Panc1 (cell line): ENCODE measurements at regions not wholly inside any gene's neighbourhood (a gene's known extent, or its start where the extent isn't known, plus 50 kb on each side); places are given as distances from the start of the nearest gene placed in this dataset.

Experiments used
- ATAC-seq: fragments of 200-7000 bp; cut with Tn5 transposase; 2 replicates; pipeline ENCODE4 v1.9.1; 2020; ENCODE audit warnings: mild to moderate bottlenecking, moderate library complexity
- BruUV-seq: library from RNA; stranded (reverse); fragments of 400-500 nt; replicated peaks from 2 replicates; lab custom pipeline; 2021; lab: Mats Ljungman, UMichigan
- CTCF ChIA-PET: fragments of 300-600 bp; sonication (Branson Sonifier 250); formaldehyde crosslinking; loops from one replicate; lab custom pipeline; 2022; ENCODE audit warnings: antibody characterized with exemption; lab: Charles Lee
- POLR2A ChIA-PET: fragments of 300-600 bp; sonication (Branson Sonifier 250); formaldehyde crosslinking; loops from one replicate; lab custom pipeline; 2022; ENCODE audit warnings: antibody characterized with exemption; lab: Charles Lee
- DNase-seq: peaks from one replicate; pipeline ENCODE4 v3.0.0-alpha.2; 2010; ENCODE audit warnings: low read depth, low spot score
- H3K27ac ChIP-seq: 2 replicates; pipeline ENCODE4 v1.5.1; 2011; ENCODE audit warnings: mild to moderate bottlenecking, low read length, inconsistent platforms
- H3K27me3 ChIP-seq: fragments of 200-500 bp; sonication (Bioruptor generic); 2 replicates; pipeline ENCODE4 v1.6.0; 2014; ENCODE audit warnings: low read length, inconsistent platforms; ENCODE audit not compliant: control insufficient read depth, insufficient read depth
- H3K36me3 ChIP-seq: fragments of 200-500 bp; sonication (Bioruptor generic); 2 replicates; pipeline ENCODE4 v1.5.1; 2014; ENCODE audit warnings: inconsistent platforms, mild to moderate bottlenecking, low read length, moderate library complexity; ENCODE audit not compliant: control insufficient read depth, insufficient read depth
- H3K4me1 ChIP-seq: 2 replicates; pipeline ENCODE4 v1.5.1; 2011; ENCODE audit warnings: inconsistent platforms, mild to moderate bottlenecking, low read length, moderate library complexity; ENCODE audit not compliant: control insufficient read depth, insufficient read depth
- H3K4me3 ChIP-seq, 2 experiments: 2 replicates each; pipeline ENCODE4 v1.5.1; 2011 to 2012; ENCODE audit warnings: low read depth in 2 of 2, low read length in 2 of 2, mild to moderate bottlenecking in 2 of 2, inconsistent platforms in 1 of 2, moderate library complexity in 1 of 2
- H3K9me3 ChIP-seq: fragments of 200-500 bp; sonication (Bioruptor generic); 2 replicates; pipeline ENCODE4 v1.5.1; 2014; ENCODE audit warnings: low read depth, mild to moderate bottlenecking, inconsistent platforms, low read length, moderate library complexity; ENCODE audit not compliant: control insufficient read depth, insufficient read depth
- POLR2AphosphoS5 ChIP-seq: IDR thresholded peaks from 2 replicates; pipeline ENCODE4 v1.6.1; 2012; ENCODE audit warnings: mild to moderate bottlenecking, low read depth, low read length, moderate library complexity
- SIN3A ChIP-seq: IDR thresholded peaks from 2 replicates; pipeline ENCODE4 v1.6.1; 2012; ENCODE audit warnings: low read depth, mild to moderate bottlenecking, low read length, moderate library complexity, borderline replicate concordance; ENCODE audit not compliant: insufficient read depth
- TCF7L2 ChIP-seq: IDR thresholded peaks from 2 replicates; pipeline ENCODE4 v1.6.1; 2011; ENCODE audit warnings: mild to moderate bottlenecking, low read depth, low read length, inconsistent platforms
- in situ Hi-C: cut with HindIII; loops from 2 replicates; pipeline ENCODE4 v1.10.0; 2016; ENCODE audit warnings: low sequenced_read_pairs, low pct_unique_long_range_greater_than_20kb
- intact Hi-C: fragments of 100-400 bp; cut with micrococcal nuclease; formaldehyde crosslinking; loops from one replicate; pipeline ENCODE4 v1.10.0; 2022; ENCODE audit not compliant: unreplicated experiment
- TF ChIP-seq, protein P1 (sequence below): fragments of 450-650 bp; IDR thresholded peaks from 2 replicates; pipeline ENCODE4 v1.5.1; 2017; ENCODE audit warnings: mild to moderate bottlenecking
- TF ChIP-seq, protein P2 (sequence below), 2 experiments: IDR thresholded peaks; 2 replicates each; pipeline ENCODE4 v1.6.1; 2011 to 2012; ENCODE audit warnings: low read depth in 2 of 2, control low read depth in 1 of 2, low read length in 1 of 2, mild to moderate bottlenecking in 1 of 2, moderate library complexity in 1 of 2; ENCODE audit not compliant: insufficient read depth in 1 of 2

DNA sequence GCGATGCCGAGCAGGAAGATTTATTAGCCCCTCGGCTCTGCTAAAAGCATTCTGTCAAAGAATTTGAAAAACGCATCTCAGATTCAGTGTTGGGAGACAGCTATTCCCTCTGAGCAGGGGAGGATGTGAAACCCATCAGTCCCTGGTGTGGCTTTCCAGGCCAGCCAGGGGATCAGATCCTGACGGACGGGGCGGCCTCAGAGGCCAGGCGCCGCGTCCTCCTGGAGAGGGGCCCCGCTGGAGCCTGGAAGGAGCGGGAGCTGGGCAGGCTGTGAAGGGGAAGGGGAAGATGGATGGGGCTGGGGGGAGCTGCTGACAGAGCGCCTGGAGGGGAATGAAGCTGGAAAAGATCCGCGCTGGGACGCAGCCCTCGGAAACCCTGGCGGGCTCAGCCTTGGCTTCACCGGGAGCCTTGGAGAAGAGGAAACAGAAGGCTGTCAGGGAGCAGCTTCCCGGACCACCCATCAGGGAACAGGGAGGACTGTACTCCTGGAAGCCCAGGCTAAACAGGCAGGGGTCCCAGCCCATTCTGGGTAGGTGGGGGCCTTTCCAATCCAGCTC, 358.0 kb downstream of the C16orf95 start:
- POLR2A ChIA-PET: no interaction called here
- in situ Hi-C loops (no loop called here), intact Hi-C loops (no loop called here)
- ATAC-seq (no peak), DNase-seq (no peak)
- Histone ChIP-seq H3K9me3 (no peaks in the 10 kb centered on the region), H3K27me3 (no peaks in the 10 kb centered on the region), H3K27ac (no peak overlapping the region), H3K4me1 (no peaks in the 10 kb centered on the region), H3K4me3 (no peak overlapping the region), H3K36me3 (no peaks in the 10 kb centered on the region)
- TF ChIP-seq SIN3A (no peak), TCF7L2 (no peak), POLR2AphosphoS5 (no peak)
- TF ChIP-seq, protein P1, sequence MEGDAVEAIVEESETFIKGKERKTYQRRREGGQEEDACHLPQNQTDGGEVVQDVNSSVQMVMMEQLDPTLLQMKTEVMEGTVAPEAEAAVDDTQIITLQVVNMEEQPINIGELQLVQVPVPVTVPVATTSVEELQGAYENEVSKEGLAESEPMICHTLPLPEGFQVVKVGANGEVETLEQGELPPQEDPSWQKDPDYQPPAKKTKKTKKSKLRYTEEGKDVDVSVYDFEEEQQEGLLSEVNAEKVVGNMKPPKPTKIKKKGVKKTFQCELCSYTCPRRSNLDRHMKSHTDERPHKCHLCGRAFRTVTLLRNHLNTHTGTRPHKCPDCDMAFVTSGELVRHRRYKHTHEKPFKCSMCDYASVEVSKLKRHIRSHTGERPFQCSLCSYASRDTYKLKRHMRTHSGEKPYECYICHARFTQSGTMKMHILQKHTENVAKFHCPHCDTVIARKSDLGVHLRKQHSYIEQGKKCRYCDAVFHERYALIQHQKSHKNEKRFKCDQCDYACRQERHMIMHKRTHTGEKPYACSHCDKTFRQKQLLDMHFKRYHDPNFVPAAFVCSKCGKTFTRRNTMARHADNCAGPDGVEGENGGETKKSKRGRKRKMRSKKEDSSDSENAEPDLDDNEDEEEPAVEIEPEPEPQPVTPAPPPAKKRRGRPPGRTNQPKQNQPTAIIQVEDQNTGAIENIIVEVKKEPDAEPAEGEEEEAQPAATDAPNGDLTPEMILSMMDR: no peak
- TF ChIP-seq, protein P2, sequence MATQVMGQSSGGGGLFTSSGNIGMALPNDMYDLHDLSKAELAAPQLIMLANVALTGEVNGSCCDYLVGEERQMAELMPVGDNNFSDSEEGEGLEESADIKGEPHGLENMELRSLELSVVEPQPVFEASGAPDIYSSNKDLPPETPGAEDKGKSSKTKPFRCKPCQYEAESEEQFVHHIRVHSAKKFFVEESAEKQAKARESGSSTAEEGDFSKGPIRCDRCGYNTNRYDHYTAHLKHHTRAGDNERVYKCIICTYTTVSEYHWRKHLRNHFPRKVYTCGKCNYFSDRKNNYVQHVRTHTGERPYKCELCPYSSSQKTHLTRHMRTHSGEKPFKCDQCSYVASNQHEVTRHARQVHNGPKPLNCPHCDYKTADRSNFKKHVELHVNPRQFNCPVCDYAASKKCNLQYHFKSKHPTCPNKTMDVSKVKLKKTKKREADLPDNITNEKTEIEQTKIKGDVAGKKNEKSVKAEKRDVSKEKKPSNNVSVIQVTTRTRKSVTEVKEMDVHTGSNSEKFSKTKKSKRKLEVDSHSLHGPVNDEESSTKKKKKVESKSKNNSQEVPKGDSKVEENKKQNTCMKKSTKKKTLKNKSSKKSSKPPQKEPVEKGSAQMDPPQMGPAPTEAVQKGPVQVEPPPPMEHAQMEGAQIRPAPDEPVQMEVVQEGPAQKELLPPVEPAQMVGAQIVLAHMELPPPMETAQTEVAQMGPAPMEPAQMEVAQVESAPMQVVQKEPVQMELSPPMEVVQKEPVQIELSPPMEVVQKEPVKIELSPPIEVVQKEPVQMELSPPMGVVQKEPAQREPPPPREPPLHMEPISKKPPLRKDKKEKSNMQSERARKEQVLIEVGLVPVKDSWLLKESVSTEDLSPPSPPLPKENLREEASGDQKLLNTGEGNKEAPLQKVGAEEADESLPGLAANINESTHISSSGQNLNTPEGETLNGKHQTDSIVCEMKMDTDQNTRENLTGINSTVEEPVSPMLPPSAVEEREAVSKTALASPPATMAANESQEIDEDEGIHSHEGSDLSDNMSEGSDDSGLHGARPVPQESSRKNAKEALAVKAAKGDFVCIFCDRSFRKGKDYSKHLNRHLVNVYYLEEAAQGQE (IDR thresholded peaks at IDR 0.05; ENCODE audit: insufficient read depth in 1 of 2, low read depth in 2 of 2, low read length in 1 of 2): no peak
- BruUV-seq: no TSS peak
- CTCF ChIA-PET: no interaction called here

DNA sequence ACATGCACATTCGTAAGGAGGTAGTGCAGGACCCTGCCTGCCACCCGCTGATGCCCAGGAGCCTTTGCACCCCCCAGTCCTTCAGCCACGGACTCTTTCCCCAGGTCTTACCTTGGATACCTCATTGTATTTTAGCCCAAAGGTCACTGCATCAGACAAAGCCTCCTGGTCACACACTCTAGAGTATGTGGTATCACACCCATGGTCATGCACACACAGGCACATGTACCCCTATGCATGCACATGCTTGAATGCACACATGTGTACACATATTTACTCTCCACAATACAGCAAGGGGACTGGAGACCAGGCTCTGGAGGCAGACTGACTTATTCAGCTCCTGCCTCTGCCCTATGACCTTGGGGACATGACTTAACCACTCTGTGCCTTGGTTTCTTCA, 357.5 kb downstream of the C16orf95 start:
- no TSS peak for BruUV-seq
- no peak for TF ChIP-seq SIN3A
- TF ChIP-seq TCF7L2: no peak
- TF ChIP-seq, protein P2 (IDR thresholded peaks at IDR 0.05; ENCODE audit: insufficient read depth in 1 of 2, low read depth in 2 of 2, low read length in 1 of 2): no peak
- no peak for TF ChIP-seq POLR2AphosphoS5
- TF ChIP-seq, protein P1: no peak
- no peak overlapping the region for H3K27ac ChIP-seq
- no peaks in the 10 kb centered on the region for H3K9me3 ChIP-seq
- DNase-seq (no peak), ATAC-seq (no peak)
- H3K36me3 ChIP-seq: no peaks in the 10 kb centered on the region
- CTCF ChIA-PET: no interaction called here
- no peaks in the 10 kb centered on the region for H3K27me3 ChIP-seq
- intact Hi-C loops: no loop called here
- no peak overlapping the region for H3K4me3 ChIP-seq
- no peaks in the 10 kb centered on the region for H3K4me1 ChIP-seq
- POLR2A ChIA-PET: no interaction called here
- in situ Hi-C loops: no loop called here
